Fibroblast of lung (primary cell): ENCODE measurements at regions not wholly inside any gene's neighbourhood (a gene's known extent, or its start where the extent isn't known, plus 50 kb on each side); places are given as distances from the start of the nearest gene placed in this dataset.

Source experiments
- DNase-seq, 2 donors: peaks; one replicate each; pipeline versions ENCODE4 v3.0.0 to v3.0.0-alpha.2; 2010; ENCODE audit warnings: low read depth in 2 of 2
- H2AFZ ChIP-seq: 2 replicates; pipeline ENCODE4 v1.5.1; 2012; ENCODE audit warnings: low read length, control low read depth, inconsistent platforms
- H3K27ac ChIP-seq: 2 replicates; pipeline ENCODE4 v1.5.1; 2011; ENCODE audit warnings: low read length, control low read depth; ENCODE audit not compliant: insufficient read depth
- H3K27me3 ChIP-seq: 2 replicates; pipeline ENCODE4 v1.5.1; 2011; ENCODE audit warnings: mild to moderate bottlenecking, low read length; ENCODE audit not compliant: control insufficient read depth, insufficient read depth
- H3K36me3 ChIP-seq: 2 replicates; pipeline ENCODE4 v1.5.1; 2011; ENCODE audit warnings: low read length; ENCODE audit not compliant: control insufficient read depth, insufficient read depth
- H3K4me1 ChIP-seq: 2 replicates; pipeline ENCODE4 v1.5.1; 2011; ENCODE audit warnings: low read length; ENCODE audit not compliant: control insufficient read depth, insufficient read depth; ENCODE audit errors: extremely low read depth
- H3K4me2 ChIP-seq: 2 replicates; pipeline ENCODE4 v1.5.1; 2011; ENCODE audit warnings: low read length, control low read depth; ENCODE audit not compliant: insufficient read depth; ENCODE audit errors: extremely low read depth
- H3K4me3 ChIP-seq, 4 experiments: fragments of 200-600 bp in 1 of 4; sonication (generic) in 1 of 4; replicated peaks in 1 of 4; 2 replicates each; pipeline ENCODE4 v1.5.1; 2011 to 2016; ENCODE audit warnings: low read length in 4 of 4, low read depth in 3 of 4, mild to moderate bottlenecking in 3 of 4, control low read depth in 2 of 4, inconsistent platforms in 1 of 4, mixed read lengths in 1 of 4; ENCODE audit not compliant: insufficient read depth in 1 of 4; ENCODE audit errors: control extremely low read depth in 1 of 4
- H3K79me2 ChIP-seq: 2 replicates; pipeline ENCODE4 v1.5.1; 2012; ENCODE audit warnings: mild to moderate bottlenecking, low read length, inconsistent platforms; ENCODE audit not compliant: control insufficient read depth, insufficient read depth
- H3K9ac ChIP-seq: 2 replicates; pipeline ENCODE4 v1.5.1; 2011; ENCODE audit warnings: mild to moderate bottlenecking, low read length, control low read depth; ENCODE audit not compliant: insufficient read depth
- H3K9me3 ChIP-seq: 2 replicates; pipeline ENCODE4 v1.5.1; 2012; ENCODE audit warnings: low read depth, low read length; ENCODE audit not compliant: control insufficient read depth, insufficient read depth
- H4K20me1 ChIP-seq: 2 replicates; pipeline ENCODE4 v1.5.1; 2011; ENCODE audit warnings: low read length; ENCODE audit not compliant: control insufficient read depth, insufficient read depth; ENCODE audit errors: extremely low read depth
- CTCF ChIP-seq, 2 donors: IDR thresholded peaks in 1 of 2; conservative IDR thresholded peaks in 1 of 2; 1 replicate in 1 of 2; 2 replicates in 1 of 2; pipeline ENCODE4 v1.5.1; 2011 to 2012; ENCODE audit warnings: low read length in 2 of 2, control low read depth in 1 of 2, inconsistent platforms in 1 of 2, low read depth in 1 of 2, mild to moderate bottlenecking in 1 of 2
- EZH2 ChIP-seq: IDR thresholded peaks from 2 replicates; pipeline ENCODE4 v1.5.1; 2012; ENCODE audit warnings: low read length, control low read depth, mild to moderate bottlenecking; ENCODE audit errors: missing control alignments

- no peak overlapping the region for H2AFZ ChIP-seq
- H3K9ac ChIP-seq: no peak overlapping the region
- H3K36me3 ChIP-seq: no peaks in the 10 kb centered on the region
- H3K4me1 ChIP-seq: no peaks in the 10 kb centered on the region
- no peaks in the 10 kb centered on the region for H3K27me3 ChIP-seq
- H3K27ac ChIP-seq: no peak overlapping the region
- H3K9me3 ChIP-seq: no peaks in the 10 kb centered on the region
- no peak for DNase-seq
- TF ChIP-seq CTCF (conservative IDR thresholded peaks at IDR 0.05 in 1 of 2, IDR thresholded peaks at IDR 0.05 in 1 of 2; ENCODE audit: low read depth in 1 of 2, low read length in 2 of 2) (no peak), EZH2 (no peak)
- no peaks in the 10 kb centered on the region for H3K79me2 ChIP-seq
- H3K4me3 ChIP-seq: no peak overlapping the region
- H3K4me2 ChIP-seq: no peak overlapping the region
- no peaks in the 10 kb centered on the region for H4K20me1 ChIP-seq
These were observed 685.6 kb downstream of the AMY1C start for GRCh38 chr1:104435255-104435654.

GRCh38 chr1:104440011-104440410 lies 690.3 kb downstream of the AMY1C start:
- no peaks in the 10 kb centered on the region for H3K36me3 ChIP-seq
- no peaks in the 10 kb centered on the region for H3K27me3 ChIP-seq
- DNase-seq: no peak
- no peaks in the 10 kb centered on the region for H3K4me1 ChIP-seq
- H4K20me1 ChIP-seq: no peaks in the 10 kb centered on the region
- H3K4me2 ChIP-seq: no peak overlapping the region
- no peaks in the 10 kb centered on the region for H3K79me2 ChIP-seq
- H2AFZ ChIP-seq: no peak overlapping the region
- no peak for TF ChIP-seq EZH2
- H3K4me3 ChIP-seq: no peak overlapping the region
- H3K9ac ChIP-seq: no peak overlapping the region
- no peaks in the 10 kb centered on the region for H3K9me3 ChIP-seq
- H3K27ac ChIP-seq: no peak overlapping the region

- Histone ChIP-seq H3K4me3 (no peak overlapping the region), H3K4me1 (no peaks in the 10 kb centered on the region), H4K20me1 (no peaks in the 10 kb centered on the region), H3K36me3 (no peaks in the 10 kb centered on the region), H3K9ac (no peak overlapping the region), H3K4me2 (no peak overlapping the region), H3K9me3 (no peaks in the 10 kb centered on the region), H2AFZ (no peak overlapping the region), H3K79me2 (no peaks in the 10 kb centered on the region), H3K27ac (no peak overlapping the region), H3K27me3 (no peaks in the 10 kb centered on the region)
- no peak for DNase-seq
- TF ChIP-seq EZH2 (no peak), CTCF (conservative IDR thresholded peaks at IDR 0.05 in 1 of 2, IDR thresholded peaks at IDR 0.05 in 1 of 2; ENCODE audit: low read depth in 1 of 2, low read length in 2 of 2) (no peak)
These were observed 707.0 kb downstream of the AMY1C start for GRCh38 chr1:104456724-104457123.
